ENCODE measurements at regions not wholly inside any gene's neighbourhood (a gene's known extent, or its start where the extent isn't known, plus 50 kb on each side); places are given as distances from the start of the nearest gene placed in this dataset.

GRCh38 chr4:18394656-18395055 lies 373.1 kb upstream of the LCORL start:
- DNase-seq (ENCODE audit: low read depth), result no peak
- H3K4me3 ChIP-seq (ENCODE audit: low read depth, low read length), result no peak overlapping the region
- TF ChIP-seq CTCF (conservative IDR thresholded peaks at IDR 0.05; ENCODE audit: low read depth, low read length), result no peak

GRCh38 chr4:18391354-18391728 lies 369.8 kb upstream of the LCORL start:
- DNase-seq (ENCODE audit: low read depth), result no peak
- no peak overlapping the region for H3K4me3 ChIP-seq (ENCODE audit: low read depth, low read length)
- no peak for TF ChIP-seq CTCF (conservative IDR thresholded peaks at IDR 0.05; ENCODE audit: low read depth, low read length)

- no peak for TF ChIP-seq CTCF (conservative IDR thresholded peaks at IDR 0.05; ENCODE audit: low read depth, low read length)
- DNase-seq (ENCODE audit: low read depth), result peak; percentile 1
Measured at GRCh38 chr4:18390655-18391353, 369.2 kb upstream of the LCORL start.

GRCh38 chr4:18389115-18389514 lies 367.6 kb upstream of the LCORL start:
- no peak for TF ChIP-seq CTCF (conservative IDR thresholded peaks at IDR 0.05; ENCODE audit: low read depth, low read length)
- H3K4me3 ChIP-seq (ENCODE audit: low read depth, low read length), result no peak overlapping the region
- DNase-seq (ENCODE audit: low read depth), result no peak

More at GRCh38 chr4:18390655-18391353, 369.2 kb upstream of the LCORL start:
- no peak overlapping the region for H3K4me3 ChIP-seq (ENCODE audit: low read depth, low read length)

- no peak for DNase-seq (ENCODE audit: low read depth)
- H3K4me3 ChIP-seq (ENCODE audit: low read depth, low read length), result no peak overlapping the region
- TF ChIP-seq CTCF (conservative IDR thresholded peaks at IDR 0.05; ENCODE audit: low read depth, low read length), result no peak
Measured at GRCh38 chr4:18388039-18388438, 366.5 kb upstream of the LCORL start.

- DNase-seq (ENCODE audit: low read depth), result no peak
- no peak overlapping the region for H3K4me3 ChIP-seq (ENCODE audit: low read depth, low read length)
- TF ChIP-seq CTCF (conservative IDR thresholded peaks at IDR 0.05; ENCODE audit: low read depth, low read length), result no peak
Measured at GRCh38 chr4:18381186-18381585, 359.6 kb upstream of the LCORL start.

- no peak for TF ChIP-seq CTCF (conservative IDR thresholded peaks at IDR 0.05; ENCODE audit: low read depth, low read length)
- H3K4me3 ChIP-seq (ENCODE audit: low read depth, low read length), result no peak overlapping the region
- DNase-seq (ENCODE audit: low read depth), result no peak
Measured at GRCh38 chr4:18369561-18369960, 348.0 kb upstream of the LCORL start.

All from choroid plexus epithelial cell (primary cell).